ENCODE measurements at regions not wholly inside any gene's neighbourhood (a gene's known extent, or its start where the extent isn't known, plus 50 kb on each side); places are given as distances from the start of the nearest gene placed in this dataset.
A peak's percentile ranks its signal among the peaks of the same experiment; 100 is the strongest.

- no peak for DNase-seq
Measured at GRCh38 chr4:82071951-82072350, 301.8 kb downstream of the HNRNPD start.

GRCh38 chr4:82069883-82070638 is 303.7 kb downstream of the HNRNPD start:
- no peak for DNase-seq

GRCh38 chr4:82063017-82063416 is 310.8 kb downstream of the HNRNPD start:
- DNase-seq: no peak

GRCh38 chr4:82057990-82058544 is 315.7 kb downstream of the HNRNPD start:
- DNase-seq: no peak

GRCh38 chr4:82055156-82055555 is 318.6 kb downstream of the HNRNPD start:
- no peak for DNase-seq

- no peak for DNase-seq
Measured at GRCh38 chr4:82053396-82053795, 320.4 kb downstream of the HNRNPD start.

- DNase-seq: no peak
Measured at GRCh38 chr4:82050796-82051195, 323.0 kb downstream of the HNRNPD start.

- DNase-seq: no peak
Measured at GRCh38 chr4:82049294-82049693, 324.5 kb downstream of the HNRNPD start.

- no peak for DNase-seq
Measured at GRCh38 chr4:82047731-82048130, 326.1 kb downstream of the HNRNPD start.

GRCh38 chr4:82046796-82047195 is 327.0 kb downstream of the HNRNPD start:
- DNase-seq: no peak

- DNase-seq: no peak
Measured at GRCh38 chr4:82045267-82045666, 328.5 kb downstream of the HNRNPD start.

GRCh38 chr4:82044141-82044993 is 329.4 kb downstream of the HNRNPD start:
- peak; percentile 67 for DNase-seq

GRCh38 chr4:82043809-82044137 is 330.0 kb downstream of the HNRNPD start:
- no peak for DNase-seq

- peak; percentile 8 for DNase-seq
Measured at GRCh38 chr4:82043081-82043808, 330.5 kb downstream of the HNRNPD start.

GRCh38 chr4:82042042-82042441 is 331.7 kb downstream of the HNRNPD start:
- no peak for DNase-seq

- DNase-seq: no peak
Measured at GRCh38 chr4:82038936-82039335, 334.9 kb downstream of the HNRNPD start.

- no peak for DNase-seq
Measured at GRCh38 chr4:82036181-82036580, 337.6 kb downstream of the HNRNPD start.

GRCh38 chr4:82034878-82035277 is 338.9 kb downstream of the HNRNPD start:
- no peak for DNase-seq

- no peak for DNase-seq
Measured at GRCh38 chr4:82033862-82034261, 339.9 kb downstream of the HNRNPD start.

GRCh38 chr4:82031376-82031927 is 342.3 kb downstream of the HNRNPD start:
- DNase-seq: no peak

- no peak for DNase-seq
Measured at GRCh38 chr4:82017680-82018079, 356.1 kb downstream of the HNRNPD start.

GRCh38 chr4:82005158-82005557 is 368.6 kb downstream of the HNRNPD start:
- no peak for DNase-seq

GRCh38 chr4:81997313-81997712 is 376.5 kb downstream of the HNRNPD start:
- no peak for DNase-seq

Data from NCI-H2029 (cell line).